Urinary bladder (tissue), 3 donors: ENCODE measurements at regions not wholly inside any gene's neighbourhood (a gene's known extent, or its start where the extent isn't known, plus 50 kb on each side); places are given as distances from the start of the nearest gene placed in this dataset.

ENCODE experiments used
- DNase-seq: peaks from one replicate; pipeline ENCODE4 v3.0.0-alpha.2; 2015; ENCODE audit errors: extremely low spot score
- H3K27ac ChIP-seq: one replicate; pipeline ENCODE4 v1.5.1; 2013; ENCODE audit warnings: low read depth, mild to moderate bottlenecking, moderate library complexity
- H3K36me3 ChIP-seq: one replicate; pipeline ENCODE4 v1.6.1; 2013; ENCODE audit warnings: mild to moderate bottlenecking, moderate library complexity; ENCODE audit not compliant: insufficient read depth
- H3K4me1 ChIP-seq: one replicate; pipeline ENCODE4 v1.6.1; 2013; ENCODE audit warnings: mild to moderate bottlenecking, moderate library complexity; ENCODE audit not compliant: insufficient read depth
- H3K4me3 ChIP-seq: one replicate; pipeline ENCODE4 v1.5.1; 2013; ENCODE audit warnings: low read depth, low read length
- WGBS: extraction: QIAGEN DNeasy Blood & Tissue Kit; methylation state at CpG from one replicate; pipeline ENCODE4 v1.1.7; 2013; 5-methylcytosine and 5-hydroxymethylcytosine counted together
- donor health status: healthy with polysubstance abuse.
- donor health status: healthy.

GRCh38 chr12:60020068-60020467, 424.2 kb downstream of the SLC16A7 start:
- WGBS: 54% methylated on average over 2 of the region's 2 CpGs
- Histone ChIP-seq H3K4me3 (no peak overlapping the region), H3K4me1 (no peaks in the 10 kb centered on the region), H3K36me3 (no peaks in the 10 kb centered on the region), H3K27ac (no peak overlapping the region)
- no peak for DNase-seq

DNA sequence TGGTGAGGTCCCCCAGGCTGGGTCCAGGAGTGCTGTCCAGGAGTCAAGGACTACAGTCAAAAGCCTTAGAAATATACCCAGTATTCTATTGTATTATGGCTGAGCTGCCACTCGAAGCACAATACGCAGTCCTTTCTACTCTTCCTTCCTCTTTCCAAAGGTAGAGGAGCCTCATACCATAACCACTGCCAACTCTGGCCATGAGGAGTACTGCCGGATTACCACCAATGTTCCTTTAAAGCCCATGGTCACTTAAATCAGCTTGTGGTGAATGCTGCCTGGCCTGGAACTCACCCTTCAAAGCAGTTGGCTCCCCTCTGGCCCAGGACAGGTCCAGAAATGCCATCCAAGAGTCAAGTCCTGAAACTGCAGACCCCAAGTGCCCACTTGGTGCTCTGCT, 425.4 kb downstream of the SLC16A7 start:
- 94% methylated on average over 3 of the region's 3 CpGs for WGBS
- no peaks in the 10 kb centered on the region for H3K4me1 ChIP-seq
- H3K4me3 ChIP-seq: no peak overlapping the region
- H3K27ac ChIP-seq: no peak overlapping the region
- no peaks in the 10 kb centered on the region for H3K36me3 ChIP-seq
- DNase-seq: no peak

DNA sequence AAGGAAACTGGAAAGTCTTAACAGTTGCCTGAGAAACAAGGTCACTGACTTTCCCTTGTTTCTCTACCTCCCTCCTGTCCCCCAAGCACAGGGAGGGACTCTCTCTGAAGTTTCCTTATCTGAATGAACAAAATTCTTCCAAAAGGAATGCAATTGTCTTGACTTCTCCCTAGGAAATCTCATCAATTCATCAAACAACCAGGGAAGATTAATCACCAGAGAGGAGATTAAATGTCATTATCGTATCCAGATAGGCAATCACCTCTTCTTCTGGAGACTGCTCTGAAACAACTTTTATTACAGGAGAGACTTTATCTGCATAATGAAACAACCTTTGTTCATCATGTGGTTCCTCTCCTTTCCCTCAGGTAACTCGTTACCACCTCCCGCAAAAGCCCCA, 431.4 kb downstream of the SLC16A7 start:
- Histone ChIP-seq H3K4me3 (no peak overlapping the region), H3K4me1 (no peaks in the 10 kb centered on the region), H3K36me3 (no peaks in the 10 kb centered on the region), H3K27ac (no peak overlapping the region)
- WGBS: 85% methylated on average over 3 of the region's 3 CpGs
- no peak for DNase-seq

GRCh38 chr12:60034147-60034546, 438.3 kb downstream of the SLC16A7 start:
- no peak overlapping the region for H3K27ac ChIP-seq
- DNase-seq: no peak
- no peaks in the 10 kb centered on the region for H3K4me1 ChIP-seq
- H3K36me3 ChIP-seq: no peaks in the 10 kb centered on the region
- WGBS: 80% methylated on average over 1 of the region's 1 CpG
- no peak overlapping the region for H3K4me3 ChIP-seq

- H3K4me3 ChIP-seq: no peak overlapping the region
- DNase-seq: no peak
- no peaks in the 10 kb centered on the region for H3K36me3 ChIP-seq
- H3K4me1 ChIP-seq: no peaks in the 10 kb centered on the region
- no peak overlapping the region for H3K27ac ChIP-seq
Measured at GRCh38 chr12:60035835-60036234, 440.0 kb downstream of the SLC16A7 start.

DNA sequence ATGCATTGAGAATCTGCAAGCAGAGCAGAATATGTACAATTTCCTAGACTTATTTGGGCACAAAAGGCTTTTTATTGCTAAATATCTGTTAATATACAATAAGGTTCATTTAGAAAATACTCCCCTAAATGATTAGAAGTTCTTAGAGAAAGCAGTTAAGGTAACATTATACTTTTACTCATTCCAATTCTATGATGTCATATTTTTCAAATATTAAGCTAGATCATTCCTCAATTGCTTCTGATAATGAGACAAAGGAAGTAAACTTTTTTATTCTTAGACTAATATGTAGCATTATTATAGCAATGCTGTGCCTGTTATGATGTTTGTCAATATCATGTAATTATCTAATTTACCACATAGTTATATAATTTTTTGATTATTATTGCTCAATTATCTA, 447.0 kb downstream of the SLC16A7 start:
- H3K36me3 ChIP-seq: no peaks in the 10 kb centered on the region
- no peak for DNase-seq
- no peak overlapping the region for H3K4me3 ChIP-seq
- H3K27ac ChIP-seq: no peak overlapping the region
- no peaks in the 10 kb centered on the region for H3K4me1 ChIP-seq

DNA sequence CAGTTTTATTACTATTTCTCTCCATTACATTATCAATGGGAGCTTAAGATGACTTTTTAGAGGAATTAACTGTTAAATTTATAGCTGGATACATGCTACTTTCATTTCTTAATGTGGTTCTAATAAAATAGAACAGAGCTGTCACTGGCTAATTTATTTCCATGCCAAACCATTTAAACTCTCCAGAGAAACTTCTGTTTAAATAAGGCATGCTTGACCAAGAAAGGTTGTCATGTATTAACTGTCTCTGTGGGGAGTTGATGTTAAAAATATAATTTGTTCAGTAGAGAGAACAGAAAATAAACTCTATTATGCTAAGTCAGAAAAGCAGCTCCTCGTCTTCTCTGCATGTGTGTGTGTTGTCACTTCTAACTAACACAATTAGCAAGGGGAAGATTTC, 447.4 kb downstream of the SLC16A7 start:
- H3K4me1 ChIP-seq: no peaks in the 10 kb centered on the region
- no peak for DNase-seq
- H3K36me3 ChIP-seq: no peaks in the 10 kb centered on the region
- 40% methylated on average over 1 of the region's 1 CpG for WGBS
- no peak overlapping the region for H3K4me3 ChIP-seq
- H3K27ac ChIP-seq: no peak overlapping the region

DNA sequence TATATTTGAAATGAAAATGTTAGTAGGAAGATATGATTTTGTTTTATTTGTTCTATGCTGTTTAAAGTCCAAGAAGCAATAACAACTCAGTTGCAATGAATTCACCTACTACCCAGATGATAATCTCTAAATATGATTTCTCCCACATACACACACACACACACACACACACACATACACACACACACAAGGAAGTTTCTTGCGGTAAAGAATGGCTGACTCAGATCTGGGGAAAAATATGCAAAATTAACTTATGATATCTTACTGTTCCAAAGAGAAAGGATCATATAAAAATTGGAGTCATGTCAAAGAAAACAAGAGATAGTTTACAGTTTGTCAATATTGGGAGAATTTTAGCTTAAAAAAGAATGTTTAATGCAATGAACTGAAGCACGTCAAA, 456.7 kb downstream of the SLC16A7 start:
- Histone ChIP-seq H3K4me1 (no peaks in the 10 kb centered on the region), H3K27ac (no peak overlapping the region), H3K4me3 (no peak overlapping the region), H3K36me3 (no peaks in the 10 kb centered on the region)
- no peak for DNase-seq
- WGBS: 80% methylated on average over 2 of the region's 2 CpGs

GRCh38 chr12:60059180-60059579, 463.4 kb downstream of the SLC16A7 start:
- Histone ChIP-seq H3K27ac (no peak overlapping the region), H3K4me3 (no peak overlapping the region), H3K4me1 (no peaks in the 10 kb centered on the region), H3K36me3 (no peaks in the 10 kb centered on the region)
- DNase-seq: no peak

- Histone ChIP-seq H3K27ac (no peak overlapping the region), H3K4me1 (no peaks in the 10 kb centered on the region), H3K4me3 (no peak overlapping the region), H3K36me3 (no peaks in the 10 kb centered on the region)
- WGBS: 77% methylated on average over 1 of the region's 1 CpG
- no peak for DNase-seq
Measured at GRCh38 chr12:60066655-60067054, 470.8 kb downstream of the SLC16A7 start.

- no peak for DNase-seq
Measured at GRCh38 chr12:60070552-60070951, 474.7 kb downstream of the SLC16A7 start.

DNA sequence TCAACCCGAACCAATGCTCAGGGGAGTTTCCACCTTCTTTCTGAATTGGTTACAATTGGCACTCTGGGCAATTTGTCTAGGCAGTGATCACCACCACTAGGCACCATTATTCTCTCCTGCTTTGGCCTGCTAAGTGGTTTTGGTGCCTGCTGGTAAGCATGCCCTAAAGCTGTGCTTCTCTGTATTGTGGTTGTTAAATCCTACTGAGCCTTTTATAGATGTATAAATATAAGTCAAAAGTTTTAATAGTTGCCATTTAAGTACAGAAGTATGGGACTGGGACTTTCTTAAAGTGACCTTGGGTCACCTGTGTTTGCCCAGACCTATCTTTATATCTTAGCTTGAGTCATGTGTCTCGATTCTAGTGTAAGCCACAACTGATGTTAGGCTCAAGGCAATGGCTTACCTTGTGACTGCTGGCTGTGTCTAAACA, 475.9 kb downstream of the SLC16A7 start:
- Histone ChIP-seq H3K36me3 (no peaks in the 10 kb centered on the region), H3K4me1 (no peaks in the 10 kb centered on the region), H3K27ac (no peak overlapping the region), H3K4me3 (no peak overlapping the region)
- no peak for DNase-seq
- WGBS: 64% methylated on average over 2 of the region's 2 CpGs

More at GRCh38 chr12:60070552-60070951, 474.7 kb downstream of the SLC16A7 start:
- H3K36me3 ChIP-seq: no peaks in the 10 kb centered on the region
- H3K27ac ChIP-seq: no peak overlapping the region
- WGBS: 80% methylated on average over 1 of the region's 1 CpG
- H3K4me3 ChIP-seq: no peak overlapping the region
- H3K4me1 ChIP-seq: no peaks in the 10 kb centered on the region

DNA sequence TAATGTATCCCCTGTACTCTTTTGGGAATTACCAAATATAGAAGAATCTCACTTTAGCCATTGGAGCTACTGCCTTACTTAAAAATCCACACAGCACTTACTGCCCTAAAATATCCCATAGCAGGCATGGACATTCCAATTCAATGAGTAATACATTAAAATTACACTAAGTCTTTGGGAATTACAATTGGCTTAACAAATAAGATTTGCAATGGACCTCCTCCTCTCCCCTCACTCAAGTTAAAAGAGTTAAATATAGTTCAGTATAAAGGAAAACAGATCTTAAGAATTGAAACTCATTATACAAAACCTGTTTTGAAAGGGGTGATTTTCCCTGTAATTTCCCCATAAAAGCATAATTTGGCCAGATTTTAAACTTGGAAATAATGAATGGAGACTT, 477.1 kb downstream of the SLC16A7 start:
- Histone ChIP-seq H3K4me3 (no peak overlapping the region), H3K4me1 (no peaks in the 10 kb centered on the region), H3K27ac (no peak overlapping the region), H3K36me3 (no peaks in the 10 kb centered on the region)
- DNase-seq: no peak

- Histone ChIP-seq H3K27ac (no peak overlapping the region), H3K4me3 (no peak overlapping the region), H3K36me3 (no peaks in the 10 kb centered on the region), H3K4me1 (no peaks in the 10 kb centered on the region)
- 78% methylated on average over 2 of the region's 2 CpGs for WGBS
- no peak for DNase-seq
Measured at GRCh38 chr12:60075091-60075490, 479.3 kb downstream of the SLC16A7 start.

- Histone ChIP-seq H3K36me3 (no peaks in the 10 kb centered on the region), H3K4me3 (no peak overlapping the region), H3K27ac (no peak overlapping the region), H3K4me1 (no peaks in the 10 kb centered on the region)
- DNase-seq: no peak
- 82% methylated on average over 3 of the region's 3 CpGs for WGBS
Measured at GRCh38 chr12:60078026-60078425, 482.2 kb downstream of the SLC16A7 start.
